Thyroid gland (tissue), 4 donors: ENCODE measurements at regions not wholly inside any gene's neighbourhood (a gene's known extent, or its start where the extent isn't known, plus 50 kb on each side); places are given as distances from the start of the nearest gene placed in this dataset.

Experiments
- DNase-seq, 2 donors: peaks; one replicate each; pipeline ENCODE4 v3.0.0-alpha.2; 2019
- H3K27ac ChIP-seq, 3 donors: fragments of 200-600 bp; sonication (generic); 1 replicate in 2 of 3; 2 replicates in 1 of 3; pipeline ENCODE4 v1.5.1; 2016 to 2019; ENCODE audit warnings: mild to moderate bottlenecking in 1 of 3, moderate library complexity in 1 of 3
- H3K27me3 ChIP-seq: fragments of 200-600 bp; sonication (generic); one replicate; pipeline ENCODE4 v1.5.1; 2019
- H3K36me3 ChIP-seq, 2 donors: fragments of 200-600 bp; sonication (generic); one replicate each; pipeline ENCODE4 v1.5.1; 2016 to 2019
- H3K4me1 ChIP-seq, 2 donors: fragments of 200-600 bp; sonication (generic); one replicate each; pipeline ENCODE4 v1.5.1; 2017 to 2019
- H3K4me3 ChIP-seq, 3 donors: fragments of 200-600 bp; sonication (generic); replicated peaks in 1 of 3; 1 replicate in 2 of 3; 2 replicates in 1 of 3; pipeline ENCODE4 v1.5.1; 2016; ENCODE audit warnings: mild to moderate bottlenecking in 1 of 3
- H3K9me3 ChIP-seq: fragments of 200-600 bp; sonication (generic); one replicate; pipeline ENCODE4 v1.5.1; 2017
- POLR2A ChIP-seq, 2 donors: fragments of 450-650 bp; IDR thresholded peaks; one replicate each; pipeline ENCODE4 v1.6.1; 2017; ENCODE audit warnings: antibody characterized with exemption in 2 of 2, mild to moderate bottlenecking in 2 of 2, moderate library complexity in 1 of 2
- WGBS, 2 donors: methylation state at CpG; one replicate each; pipeline ENCODE4 v1.1.5; 2017; 5-methylcytosine and 5-hydroxymethylcytosine counted together
- intact Hi-C: fragments of 100-400 bp; cut with DNase I; formaldehyde crosslinking; loops from one replicate; pipeline ENCODE4 v1.15.1; 2023
- TF ChIP-seq, protein P1 (sequence below), 6 experiments: fragments of 200-600 bp in 3 of 6; fragments of 450-650 bp in 3 of 6; sonication (generic) in 3 of 6; IDR thresholded peaks; one replicate each; pipeline ENCODE4 v1.5.1; 2016 to 2019; ENCODE audit warnings: antibody characterized with exemption in 6 of 6, mild to moderate bottlenecking in 2 of 6, inconsistent platforms in 1 of 6, moderate library complexity in 1 of 6

DNA sequence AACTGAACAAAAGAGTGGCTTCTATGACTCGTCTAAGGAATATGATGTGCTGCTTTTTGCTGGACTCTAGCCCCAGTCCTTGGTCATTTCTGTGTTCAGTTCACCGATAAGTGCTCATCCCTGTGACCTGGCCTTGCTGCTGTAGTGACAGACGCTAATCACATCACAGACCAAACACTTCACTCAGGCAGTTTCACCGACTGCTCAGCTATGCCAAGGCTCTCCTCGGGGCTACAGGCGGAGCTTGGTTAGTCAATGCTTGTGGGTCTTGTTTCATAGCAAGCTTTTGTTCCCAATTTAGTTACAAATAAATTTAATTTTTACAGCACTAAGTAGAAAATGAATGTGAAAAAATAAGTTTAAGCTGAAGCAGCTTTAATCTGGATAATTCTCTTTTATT, 190.8 kb upstream of the PRKCQ start:
- WGBS, 2 donors, result 42 to 50% methylated on average over 6 of the region's 6 CpGs
- no peaks in the 10 kb centered on the region for H3K36me3 ChIP-seq
- no peaks in the 10 kb centered on the region for H3K27me3 ChIP-seq
- H3K4me3 ChIP-seq, result no peak overlapping the region
- no peak for DNase-seq
- TF ChIP-seq, protein P1, sequence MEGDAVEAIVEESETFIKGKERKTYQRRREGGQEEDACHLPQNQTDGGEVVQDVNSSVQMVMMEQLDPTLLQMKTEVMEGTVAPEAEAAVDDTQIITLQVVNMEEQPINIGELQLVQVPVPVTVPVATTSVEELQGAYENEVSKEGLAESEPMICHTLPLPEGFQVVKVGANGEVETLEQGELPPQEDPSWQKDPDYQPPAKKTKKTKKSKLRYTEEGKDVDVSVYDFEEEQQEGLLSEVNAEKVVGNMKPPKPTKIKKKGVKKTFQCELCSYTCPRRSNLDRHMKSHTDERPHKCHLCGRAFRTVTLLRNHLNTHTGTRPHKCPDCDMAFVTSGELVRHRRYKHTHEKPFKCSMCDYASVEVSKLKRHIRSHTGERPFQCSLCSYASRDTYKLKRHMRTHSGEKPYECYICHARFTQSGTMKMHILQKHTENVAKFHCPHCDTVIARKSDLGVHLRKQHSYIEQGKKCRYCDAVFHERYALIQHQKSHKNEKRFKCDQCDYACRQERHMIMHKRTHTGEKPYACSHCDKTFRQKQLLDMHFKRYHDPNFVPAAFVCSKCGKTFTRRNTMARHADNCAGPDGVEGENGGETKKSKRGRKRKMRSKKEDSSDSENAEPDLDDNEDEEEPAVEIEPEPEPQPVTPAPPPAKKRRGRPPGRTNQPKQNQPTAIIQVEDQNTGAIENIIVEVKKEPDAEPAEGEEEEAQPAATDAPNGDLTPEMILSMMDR (IDR thresholded peaks at IDR 0.05), result no peak
- TF ChIP-seq POLR2A (IDR thresholded peaks at IDR 0.05), result no peak
- no peaks in the 10 kb centered on the region for H3K4me1 ChIP-seq
- H3K9me3 ChIP-seq, result no peaks in the 10 kb centered on the region
- H3K27ac ChIP-seq, result no peak overlapping the region
- intact Hi-C loops, result no loop called here

DNA sequence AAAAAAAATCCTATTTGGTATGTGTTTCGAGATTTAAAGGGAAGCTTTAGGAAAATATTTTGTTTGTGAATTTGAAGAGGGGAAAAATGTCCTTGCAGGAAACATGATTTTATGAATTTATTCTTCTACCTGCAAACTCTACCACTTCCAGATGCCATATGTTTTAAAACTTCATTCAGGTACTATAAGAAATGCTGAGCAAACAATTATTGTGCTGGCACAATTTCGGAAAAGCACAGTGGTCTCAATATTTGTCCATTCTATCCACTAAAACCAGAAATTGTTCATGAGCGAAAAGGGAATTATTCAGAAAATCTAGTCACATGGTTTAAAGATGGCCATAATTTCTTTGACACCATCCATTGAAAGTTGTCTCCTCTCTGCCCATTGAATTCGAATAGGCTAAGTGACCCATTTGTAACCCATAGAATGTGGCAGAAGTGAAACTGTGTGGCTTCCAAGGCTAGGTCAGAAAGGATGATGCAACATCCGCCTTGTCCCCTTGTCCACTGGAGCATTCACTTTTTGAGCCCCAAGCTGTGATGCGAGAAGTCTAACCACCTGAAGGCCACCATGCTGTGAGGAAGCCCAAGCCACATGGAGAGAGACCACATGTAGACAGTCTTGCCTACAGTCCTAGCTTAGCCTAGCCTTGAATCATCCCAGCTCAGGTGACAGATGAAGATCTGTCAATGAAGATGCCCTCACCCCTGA, 189.8 kb upstream of the PRKCQ start:
- Histone ChIP-seq H3K4me1 (no peaks in the 10 kb centered on the region), H3K27me3 (no peaks in the 10 kb centered on the region), H3K4me3 (no peak overlapping the region), H3K36me3 (no peaks in the 10 kb centered on the region), H3K27ac (no peak overlapping the region), H3K9me3 (no peaks in the 10 kb centered on the region)
- no peak for DNase-seq
- intact Hi-C loops, result no loop called here
- TF ChIP-seq, protein P1 (IDR thresholded peaks at IDR 0.05), result no peak
- no peak for TF ChIP-seq POLR2A (IDR thresholded peaks at IDR 0.05)
- WGBS, 2 donors, result 93 to 96% methylated on average over 6 of the region's 6 CpGs

DNA sequence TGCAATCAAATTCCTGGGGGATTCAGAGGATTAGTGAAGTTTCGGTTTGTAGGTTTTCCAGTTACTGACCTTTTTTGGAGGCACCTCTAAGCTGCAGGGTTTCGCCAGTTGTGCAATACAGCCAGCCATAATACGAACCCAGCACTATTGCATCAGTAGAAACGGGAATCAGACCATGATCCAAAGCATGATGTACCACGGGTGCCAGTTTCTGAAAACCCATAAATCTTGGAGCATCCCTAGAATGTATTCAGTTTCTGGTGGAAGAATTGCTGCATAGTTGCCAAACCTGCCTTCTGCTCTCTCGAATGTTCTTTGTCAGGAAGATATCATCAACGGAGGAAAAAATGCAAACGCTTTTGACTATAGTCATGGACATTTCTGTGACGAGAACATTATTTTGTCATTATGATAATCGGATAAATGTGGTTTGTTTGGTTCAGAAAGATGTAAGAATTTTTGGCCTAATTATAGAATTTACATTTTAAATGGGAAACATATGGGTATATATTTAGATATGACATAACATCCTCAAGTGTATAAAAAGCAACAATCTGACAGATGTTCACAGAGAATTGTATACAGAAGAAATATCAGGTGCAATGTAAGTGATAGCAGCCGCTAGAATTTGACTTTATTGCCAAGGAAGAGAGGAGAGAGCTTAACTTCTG, 186.2 kb upstream of the PRKCQ start:
- H3K9me3 ChIP-seq, result no peaks in the 10 kb centered on the region
- no peaks in the 10 kb centered on the region for H3K27me3 ChIP-seq
- no peaks in the 10 kb centered on the region for H3K4me1 ChIP-seq
- H3K27ac ChIP-seq, result no peak overlapping the region
- DNase-seq, result no peak
- H3K4me3 ChIP-seq, result no peak overlapping the region
- TF ChIP-seq, protein P1 (IDR thresholded peaks at IDR 0.05), result no peak
- TF ChIP-seq POLR2A (IDR thresholded peaks at IDR 0.05), result no peak
- WGBS, 2 donors, result 65 to 77% methylated on average over 11 of the region's 11 CpGs
- no peaks in the 10 kb centered on the region for H3K36me3 ChIP-seq
- intact Hi-C loops, result no loop called here

DNA sequence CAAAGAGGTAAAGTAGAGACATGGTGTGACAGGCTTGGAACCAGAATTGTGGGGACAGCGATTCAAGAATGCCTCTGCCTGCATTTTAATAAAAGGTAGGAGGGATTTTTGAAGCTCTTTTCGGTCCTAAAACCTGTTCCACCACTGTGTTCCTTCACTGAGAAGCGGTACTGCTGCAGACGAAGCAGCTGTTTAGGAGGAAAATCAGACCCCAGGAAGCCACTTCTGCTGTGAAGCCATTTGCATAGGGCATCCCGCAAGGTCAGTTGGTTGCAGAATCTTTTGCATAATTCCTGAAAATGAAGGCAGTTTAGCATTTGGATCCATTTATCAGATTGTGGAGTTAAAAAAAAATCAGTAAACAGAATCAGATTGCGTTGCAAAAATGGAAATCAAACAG, 183.3 kb upstream of the PRKCQ start:
- DNase-seq, result no peak
- Histone ChIP-seq H3K9me3 (no peaks in the 10 kb centered on the region), H3K27me3 (no peaks in the 10 kb centered on the region), H3K27ac (no peak overlapping the region), H3K36me3 (no peaks in the 10 kb centered on the region), H3K4me1 (no peaks in the 10 kb centered on the region), H3K4me3 (no peak overlapping the region)
- WGBS, 2 donors, result 45% methylated on average over 6 of the region's 6 CpGs
- no peak for TF ChIP-seq POLR2A (IDR thresholded peaks at IDR 0.05)
- TF ChIP-seq, protein P1 (IDR thresholded peaks at IDR 0.05), result no peak
- intact Hi-C loops, result no loop called here

DNA sequence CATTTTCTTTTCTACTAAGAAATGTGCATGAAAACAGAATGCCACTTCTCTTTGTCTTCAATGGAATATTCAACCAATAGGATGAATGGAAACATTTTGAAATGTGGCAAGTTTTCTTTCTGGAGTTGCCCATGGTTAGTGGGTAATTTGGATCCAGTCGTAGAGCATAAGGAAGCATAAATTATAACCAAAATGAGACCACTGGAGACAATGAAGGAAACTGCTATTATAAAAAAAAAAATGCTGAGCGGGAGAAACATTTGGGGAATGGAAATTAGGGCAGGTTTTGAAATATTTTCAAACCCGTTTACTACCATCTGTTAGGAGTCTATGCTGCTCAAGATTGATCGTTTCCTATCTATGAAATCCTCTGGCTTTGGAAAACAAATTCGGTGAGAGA, 182.9 kb upstream of the PRKCQ start:
- H3K4me1 ChIP-seq, result no peaks in the 10 kb centered on the region
- WGBS, 2 donors, result 62 to 68% methylated on average over 5 of the region's 5 CpGs

More for the DNA sequence above, 182.9 kb upstream of the PRKCQ start:
- Histone ChIP-seq H3K4me3 (no peak overlapping the region), H3K9me3 (no peaks in the 10 kb centered on the region), H3K27me3 (no peaks in the 10 kb centered on the region), H3K36me3 (no peaks in the 10 kb centered on the region), H3K27ac (no peak overlapping the region)
- TF ChIP-seq, protein P1 (IDR thresholded peaks at IDR 0.05), result no peak
- TF ChIP-seq POLR2A (IDR thresholded peaks at IDR 0.05), result no peak
- intact Hi-C loops, result no loop called here
- DNase-seq, result no peak
